Mucosa of gallbladder (tissue), 1 donor: ENCODE measurements at regions not wholly inside any gene's neighbourhood (a gene's known extent, or its start where the extent isn't known, plus 50 kb on each side); places are given as distances from the start of the nearest gene placed in this dataset.
"Not testable (repeated sequence)": the region's sequence is repeated elsewhere in the genome, so short reads cannot be mapped to it uniquely, and the experiment has no call there.

ENCODE experiments used
- DNase-seq: peaks from one replicate; pipeline ENCODE4 v3.0.0-alpha.2; 2020; ENCODE audit warnings: low spot score
- donor health status: DM: no; HTN: no; CAD: no.

DNA sequence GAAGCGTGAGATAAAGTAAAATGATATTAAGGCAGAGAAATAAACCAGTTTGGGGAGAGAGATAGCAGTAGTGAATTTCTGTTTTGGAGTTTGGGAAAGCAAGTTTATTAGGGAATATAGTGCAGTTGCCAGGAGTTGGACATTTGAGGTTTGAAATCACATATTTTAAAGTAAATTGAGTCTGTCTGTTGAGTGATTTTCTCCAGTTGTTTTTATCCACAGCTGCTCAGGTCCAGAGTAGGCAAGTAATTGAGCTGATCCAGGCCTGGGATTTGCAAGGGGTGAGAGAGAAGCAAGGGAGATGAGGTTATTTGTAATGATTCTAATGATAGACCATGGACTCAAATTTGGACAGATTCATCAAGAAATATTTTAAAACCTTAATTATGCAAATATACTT is 481.9 kb downstream of the UTRN start:
- DNase-seq: no peak

DNA sequence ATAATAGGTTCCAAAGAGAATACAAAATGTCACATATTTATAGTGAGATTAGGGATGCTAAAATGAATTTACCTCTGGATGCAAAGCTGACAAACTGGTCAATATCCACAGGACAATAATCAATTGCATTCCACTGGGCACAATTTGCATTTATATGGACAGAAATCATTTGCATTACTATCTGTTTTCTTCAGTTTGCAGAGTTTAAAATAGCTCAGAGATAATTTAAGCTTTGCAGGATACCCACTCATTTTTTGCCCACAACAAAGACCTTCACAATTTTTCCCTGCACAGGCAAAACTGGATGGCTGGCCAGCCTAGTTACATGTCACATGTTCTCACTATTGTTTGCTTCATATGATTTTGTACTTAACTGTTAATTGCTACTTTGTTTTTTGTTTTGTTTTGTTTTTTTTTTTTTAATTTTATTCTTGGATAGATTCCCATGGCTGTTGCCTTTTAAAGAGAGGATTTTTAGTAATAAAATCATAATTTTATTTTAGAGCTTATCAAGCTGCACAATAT is 483.5 kb downstream of the UTRN start:
- DNase-seq: no peak

DNA sequence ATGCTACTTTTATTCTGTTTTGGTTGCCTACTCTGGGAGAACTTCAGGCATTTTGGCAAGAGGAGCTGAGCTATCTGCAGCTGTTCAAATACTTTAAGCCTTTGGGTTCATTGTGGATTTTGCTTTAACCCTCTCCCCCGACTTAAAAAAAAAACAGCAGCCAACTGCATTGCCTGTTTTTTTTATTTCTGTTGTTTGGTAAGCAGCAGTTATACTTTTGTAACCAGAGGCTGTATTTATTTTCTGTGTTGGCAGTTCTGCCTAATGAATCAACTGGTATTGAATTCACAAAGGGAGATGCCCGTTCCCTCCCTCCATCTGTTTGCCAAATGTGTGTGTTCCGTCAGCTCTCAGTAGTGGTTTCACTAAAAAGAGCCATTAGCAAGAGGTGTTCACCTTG is 484.0 kb downstream of the UTRN start:
- no peak for DNase-seq

DNA sequence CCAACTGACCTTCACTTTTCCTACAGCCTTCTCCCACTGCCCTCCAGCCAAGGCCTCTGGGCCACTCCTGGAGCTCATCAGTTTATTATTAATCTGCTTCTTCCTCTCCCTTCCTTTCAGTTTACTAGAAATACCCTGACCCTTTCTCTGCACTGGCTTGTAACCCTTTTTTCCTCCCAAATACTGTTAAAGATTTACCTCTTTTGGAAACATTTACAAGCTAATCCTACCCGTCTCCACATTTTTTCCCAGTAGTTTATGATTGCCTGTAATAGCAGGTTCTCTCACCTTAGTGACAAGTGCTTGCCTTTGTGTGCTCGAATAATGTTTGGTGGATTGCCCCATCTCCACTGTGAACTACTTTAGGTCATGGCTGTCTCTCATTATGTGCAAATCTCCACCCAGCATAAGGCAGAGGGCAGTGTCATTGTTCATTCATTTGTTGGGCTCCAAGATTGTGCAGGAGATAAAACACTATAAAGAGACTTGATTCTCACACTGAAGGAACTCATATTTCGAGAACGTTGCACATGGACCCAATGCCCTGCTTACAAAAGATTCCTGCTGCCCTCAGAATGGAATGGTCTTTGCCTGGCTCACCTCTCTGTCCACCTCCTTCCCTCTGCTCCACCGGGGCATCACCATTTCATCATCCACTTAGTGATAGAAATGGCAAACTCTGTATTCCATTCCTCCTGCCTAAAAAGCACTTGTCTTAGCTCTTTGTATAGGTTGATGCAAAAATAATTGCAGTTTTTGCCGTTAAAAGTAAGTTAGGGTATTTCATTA is 491.1 kb downstream of the UTRN start:
- DNase-seq: no peak

DNA sequence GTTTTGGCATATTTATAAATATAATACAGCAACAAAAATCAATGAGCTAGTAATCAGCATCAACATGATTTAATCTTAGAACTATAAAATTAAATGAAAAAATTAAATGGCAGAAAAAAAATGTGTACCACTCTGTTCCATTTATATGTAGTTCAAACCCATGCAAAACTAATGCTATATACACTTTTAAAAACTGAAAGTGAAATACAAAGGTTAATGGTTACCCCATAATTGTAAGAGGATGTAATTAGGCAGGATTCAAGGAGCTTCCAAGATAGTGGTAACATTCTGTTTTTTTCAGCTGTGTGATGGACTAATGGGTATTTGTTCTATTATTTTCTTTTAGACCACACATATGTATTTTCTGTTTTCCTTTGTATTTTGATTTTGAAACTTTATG is 492.1 kb downstream of the UTRN start:
- no peak for DNase-seq

DNA sequence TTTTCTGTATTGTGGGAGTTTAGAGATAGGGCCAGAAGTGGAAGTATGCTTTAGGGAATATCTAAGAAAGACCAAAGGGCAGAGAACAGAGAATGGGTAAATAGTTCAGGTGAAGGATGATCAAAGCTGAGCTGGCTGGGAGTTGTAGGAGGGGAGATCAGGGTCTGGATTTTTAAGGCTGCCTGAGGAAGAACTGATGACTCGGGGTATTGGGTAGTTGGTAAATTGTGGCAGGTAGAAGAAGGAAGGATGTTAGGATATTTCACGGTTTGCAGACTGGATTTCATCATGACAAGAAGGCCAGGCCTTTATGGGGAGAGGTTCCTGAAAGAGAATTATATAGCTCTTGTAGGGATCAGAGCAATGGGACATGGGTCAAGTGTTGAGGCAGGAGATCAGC is 492.9 kb downstream of the UTRN start:
- DNase-seq: no peak

DNA sequence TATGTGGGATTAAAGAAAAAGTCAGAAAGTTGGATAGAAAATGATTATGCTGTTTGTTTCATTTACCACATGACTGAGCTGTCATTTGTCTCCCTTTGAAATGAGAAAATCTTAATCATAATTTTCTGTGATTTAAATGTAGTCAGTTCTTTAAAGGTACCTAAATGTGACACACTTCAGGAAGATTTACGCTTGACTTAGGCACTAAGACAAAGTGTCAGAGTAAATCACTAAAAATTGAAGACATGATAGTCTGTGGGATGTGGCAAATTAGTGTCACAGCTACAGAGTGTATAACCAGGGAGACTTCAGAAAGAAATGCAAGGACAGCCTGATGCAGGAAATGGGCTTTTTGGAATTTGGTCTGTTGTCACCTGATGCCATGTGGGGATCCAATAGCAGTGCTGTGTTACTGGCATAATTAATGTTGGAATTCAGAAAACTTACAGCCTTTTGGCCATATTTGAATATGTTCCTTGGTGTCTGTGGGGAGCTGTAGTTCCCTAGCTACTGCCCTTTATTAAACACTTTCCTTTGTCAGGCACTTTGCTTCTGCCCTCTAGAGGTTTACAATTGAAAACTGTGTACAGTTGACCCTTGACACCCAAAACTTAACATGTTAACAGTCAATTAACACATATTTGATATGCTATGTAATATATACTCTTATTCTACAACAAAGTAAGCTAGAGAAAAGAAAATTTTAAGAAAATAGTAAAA is 493.8 kb downstream of the UTRN start:
- DNase-seq: no peak

DNA sequence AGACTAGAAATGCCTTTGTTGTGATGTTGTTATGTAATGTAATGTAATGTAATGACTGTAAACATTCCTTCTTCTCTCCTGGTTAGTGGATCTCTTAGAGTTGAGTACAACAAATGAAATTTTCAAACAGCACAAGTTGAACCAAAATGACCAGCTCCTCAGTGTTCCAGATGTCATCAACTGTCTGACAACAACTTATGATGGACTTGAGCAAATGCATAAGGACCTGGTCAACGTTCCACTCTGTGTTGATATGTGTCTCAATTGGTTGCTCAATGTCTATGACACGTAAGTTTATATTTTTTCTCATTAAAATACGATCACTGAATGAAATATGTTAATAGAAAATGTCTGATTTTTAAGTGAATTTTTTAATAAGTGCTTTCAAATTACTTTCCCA is 496.7 kb downstream of the UTRN start:
- DNase-seq: no peak

DNA sequence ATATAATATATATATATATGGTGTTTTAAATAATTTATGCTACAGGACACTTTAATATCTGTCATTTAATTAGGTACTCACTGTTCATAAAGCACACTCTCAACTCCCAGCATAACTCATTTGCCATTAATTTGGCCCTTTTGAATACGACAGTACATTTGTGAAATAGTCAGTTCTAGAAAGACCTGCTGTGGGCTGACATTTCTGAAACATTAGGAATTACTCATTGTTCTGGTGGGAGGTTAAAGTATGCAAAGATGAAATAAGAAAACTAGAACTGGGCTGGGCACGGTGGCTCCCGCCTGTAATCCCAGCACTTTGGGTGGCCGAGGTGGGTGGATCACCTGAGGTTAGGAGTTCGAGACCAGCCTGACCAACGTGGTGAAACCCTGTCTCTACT is 497.5 kb downstream of the UTRN start:
- no peak for DNase-seq

DNA sequence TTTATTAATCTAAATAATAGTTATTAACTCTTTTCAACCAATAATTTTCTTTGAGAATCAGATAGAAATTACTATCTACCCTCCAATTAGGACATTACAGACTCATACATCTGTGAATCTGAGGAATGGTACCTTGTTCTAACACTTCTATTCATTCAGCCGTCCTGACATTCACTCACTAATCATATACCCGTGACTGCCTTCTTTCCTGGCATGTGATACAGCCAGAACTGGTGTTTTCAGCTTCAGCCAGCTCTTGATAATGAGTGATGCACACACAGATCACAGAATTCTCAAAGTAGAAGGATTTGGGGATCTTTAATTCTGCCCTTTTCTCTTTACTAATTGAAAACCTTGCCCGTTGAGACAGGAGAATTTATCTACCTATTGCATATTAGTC is 499.9 kb downstream of the UTRN start:
- no peak for DNase-seq

DNA sequence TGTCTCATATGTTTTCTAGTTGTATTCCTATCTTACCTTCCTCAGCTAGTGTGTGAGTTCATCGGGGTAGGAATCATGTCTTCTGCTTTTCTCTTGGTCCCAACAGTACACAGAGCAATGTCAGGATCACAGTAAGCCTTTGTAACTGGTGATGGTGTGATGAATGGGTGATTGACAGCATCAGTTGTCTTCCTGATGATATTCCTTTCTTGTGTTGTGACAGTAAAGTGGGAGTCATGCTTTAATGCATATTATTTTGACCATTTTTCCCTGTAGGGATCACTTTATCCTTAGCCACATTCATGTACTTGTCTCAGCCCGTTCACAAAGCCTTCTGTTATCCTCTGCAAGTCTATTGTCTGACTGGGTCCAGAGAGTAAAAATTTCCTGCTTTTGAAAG is 501.7 kb downstream of the UTRN start:
- no peak for DNase-seq

DNA sequence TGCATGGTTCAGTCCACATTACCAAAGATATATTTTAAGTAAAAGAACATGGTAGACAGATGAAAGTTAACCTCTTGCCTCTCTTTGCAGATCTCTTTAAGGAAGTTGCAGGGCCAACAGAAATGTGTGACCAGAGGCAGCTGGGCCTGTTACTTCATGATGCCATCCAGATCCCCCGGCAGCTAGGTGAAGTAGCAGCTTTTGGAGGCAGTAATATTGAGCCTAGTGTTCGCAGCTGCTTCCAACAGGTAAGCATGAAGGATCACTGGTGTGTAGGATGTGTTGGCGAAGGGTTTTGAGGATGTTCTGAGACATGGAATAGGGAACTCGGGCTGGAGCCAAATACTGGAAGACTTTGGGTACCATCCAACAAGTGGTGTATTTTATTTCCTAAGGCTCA is 508.6 kb downstream of the UTRN start:
- no peak for DNase-seq

DNA sequence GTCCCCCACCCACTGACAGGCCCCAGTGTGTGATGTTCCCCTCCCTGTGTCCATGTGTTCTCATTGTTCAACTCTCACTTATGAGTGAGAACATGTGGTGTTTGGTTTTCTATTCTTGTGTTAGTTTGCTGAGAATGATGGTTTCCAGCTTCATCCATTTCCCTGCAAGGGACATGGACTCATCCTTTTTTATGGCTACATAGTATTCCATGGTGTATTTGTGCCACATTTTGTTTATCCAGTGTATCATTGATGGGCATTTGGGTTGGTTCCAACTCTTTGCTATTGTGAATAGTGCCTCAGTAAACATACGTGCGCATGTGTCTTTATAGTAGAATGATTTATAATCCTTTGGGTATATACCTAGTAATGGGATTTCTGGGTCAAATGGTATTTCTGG is 509.9 kb downstream of the UTRN start:
- not testable (repeated sequence) for DNase-seq

DNA sequence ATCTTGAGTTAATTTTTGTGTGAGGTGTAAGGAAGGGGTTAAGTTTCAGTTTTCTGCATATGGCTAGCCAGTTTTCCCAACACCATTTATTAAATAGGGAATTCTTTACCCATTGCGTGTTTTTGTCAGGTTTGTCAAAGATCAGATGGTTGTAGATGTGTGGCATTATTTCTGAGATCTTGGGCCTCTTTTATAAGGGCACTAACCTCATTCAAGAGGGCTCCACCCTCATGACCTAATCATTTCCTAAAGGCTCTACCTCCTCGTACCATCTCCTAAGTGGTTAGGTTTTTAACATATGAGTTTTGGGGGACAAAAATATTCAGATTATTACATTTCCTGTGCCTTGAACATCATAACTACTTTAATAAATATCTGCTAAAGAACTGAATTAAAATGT is 510.9 kb downstream of the UTRN start:
- DNase-seq: no peak

DNA sequence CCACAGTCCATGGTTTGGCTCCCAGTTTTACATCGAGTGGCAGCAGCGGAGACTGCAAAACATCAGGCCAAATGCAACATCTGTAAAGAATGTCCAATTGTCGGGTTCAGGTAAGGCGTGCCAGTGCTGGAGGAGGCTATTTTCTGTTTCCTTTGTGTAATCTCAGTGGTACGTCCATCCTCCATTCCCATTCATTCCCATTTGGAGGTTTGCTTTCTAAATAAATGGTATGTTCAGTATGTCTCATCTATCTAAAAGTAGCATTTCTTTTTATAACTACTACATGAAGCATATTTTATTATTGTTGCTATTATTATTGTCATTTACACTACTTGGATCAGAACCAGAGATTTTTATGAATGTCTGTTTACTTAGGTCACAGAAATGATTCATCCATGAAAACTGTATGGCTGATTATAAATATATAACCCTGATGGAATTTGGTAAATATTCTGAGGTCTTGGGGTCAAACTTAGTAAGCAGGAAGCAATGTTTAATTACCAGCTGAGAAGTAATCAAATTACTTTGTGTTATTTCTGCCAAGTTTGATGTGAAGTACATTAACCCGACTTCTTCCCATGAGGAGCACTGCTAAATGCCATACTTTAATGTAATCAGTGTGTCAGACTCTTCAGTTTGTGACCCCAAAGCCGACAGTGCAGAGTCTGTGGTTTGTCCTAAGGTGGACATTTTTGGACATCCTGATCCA is 512.9 kb downstream of the UTRN start:
- no peak for DNase-seq

DNA sequence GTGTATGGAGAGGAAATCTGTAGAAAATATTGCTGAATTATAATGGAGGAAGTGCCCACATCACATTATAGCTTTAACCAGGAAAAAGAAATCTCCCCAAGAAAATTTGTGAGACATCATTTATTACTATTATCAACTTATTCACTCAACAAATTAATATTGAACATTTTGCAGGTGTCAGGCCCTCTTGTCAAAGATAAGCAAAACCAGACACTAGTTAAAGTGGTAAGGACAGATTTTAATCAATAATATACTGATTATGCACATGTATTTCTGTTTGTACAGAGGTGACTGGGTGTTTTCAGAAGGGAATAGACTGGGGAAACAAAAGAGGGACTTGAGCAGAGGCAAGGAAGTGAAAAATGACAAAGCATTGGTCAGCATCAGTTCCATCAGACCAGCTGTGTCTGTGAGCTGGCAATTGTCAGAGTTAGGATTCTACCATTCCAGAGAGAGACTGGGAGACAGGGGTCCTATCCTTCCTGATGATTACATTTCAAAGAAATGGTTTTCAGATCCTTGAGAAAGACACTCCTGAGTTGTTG is 519.2 kb downstream of the UTRN start:
- no peak for DNase-seq

DNA sequence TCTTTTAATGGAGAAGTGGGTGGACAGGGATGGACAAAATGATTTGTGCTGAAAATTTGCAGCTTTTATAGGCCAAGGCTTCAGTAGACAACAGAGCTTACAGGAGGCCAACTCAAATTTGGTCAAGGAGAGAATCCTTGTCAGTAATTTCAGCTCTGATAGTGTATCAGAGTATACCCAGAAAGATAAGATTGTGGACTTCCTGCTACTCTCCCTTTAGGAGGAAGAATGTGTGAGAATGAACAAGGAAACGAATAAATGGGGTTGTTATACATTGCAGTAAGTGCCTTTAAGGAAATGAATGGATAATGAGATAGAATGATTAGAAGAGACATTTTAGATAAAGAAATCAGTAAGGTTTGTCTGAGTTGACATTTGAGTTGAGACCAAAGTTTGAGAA is 519.9 kb downstream of the UTRN start:
- DNase-seq: no peak

DNA sequence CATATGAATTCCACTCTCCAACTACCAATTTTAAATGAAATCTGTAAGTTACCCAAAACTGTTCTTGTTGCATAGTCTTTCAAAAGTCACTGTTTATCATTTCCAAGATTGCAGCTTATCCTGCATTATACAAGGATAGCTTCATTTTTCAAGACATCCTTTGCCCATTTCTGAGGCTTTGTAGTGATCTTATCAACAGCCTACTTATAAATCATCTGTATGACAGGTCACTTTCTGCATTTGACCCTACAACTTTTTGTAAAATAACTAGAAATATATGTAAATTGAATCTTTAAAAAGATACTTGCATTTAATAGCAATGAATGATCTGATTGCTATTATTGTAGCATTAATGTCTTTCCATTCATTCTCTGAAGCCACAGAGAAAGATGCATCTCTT is 521.1 kb downstream of the UTRN start:
- no peak for DNase-seq

DNA sequence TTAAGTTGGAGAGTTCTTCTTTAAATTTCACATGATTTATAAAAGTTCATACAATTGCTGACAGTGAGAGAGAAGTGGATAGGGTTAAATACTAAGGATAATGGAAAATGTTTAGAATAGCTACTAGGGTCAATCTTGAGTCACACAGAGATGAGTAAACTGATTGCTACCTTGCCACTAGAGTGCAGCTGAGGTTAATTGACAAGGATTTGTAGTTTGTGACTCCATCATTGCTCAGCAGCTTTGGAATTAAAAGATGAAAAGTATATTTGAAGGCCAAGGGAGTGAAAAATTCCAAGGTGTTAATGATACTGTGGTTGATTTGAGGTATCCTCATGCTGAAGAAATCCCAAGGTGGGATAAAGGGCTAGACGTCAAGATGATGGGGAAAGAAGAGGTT is 524.0 kb downstream of the UTRN start:
- no peak for DNase-seq

DNA sequence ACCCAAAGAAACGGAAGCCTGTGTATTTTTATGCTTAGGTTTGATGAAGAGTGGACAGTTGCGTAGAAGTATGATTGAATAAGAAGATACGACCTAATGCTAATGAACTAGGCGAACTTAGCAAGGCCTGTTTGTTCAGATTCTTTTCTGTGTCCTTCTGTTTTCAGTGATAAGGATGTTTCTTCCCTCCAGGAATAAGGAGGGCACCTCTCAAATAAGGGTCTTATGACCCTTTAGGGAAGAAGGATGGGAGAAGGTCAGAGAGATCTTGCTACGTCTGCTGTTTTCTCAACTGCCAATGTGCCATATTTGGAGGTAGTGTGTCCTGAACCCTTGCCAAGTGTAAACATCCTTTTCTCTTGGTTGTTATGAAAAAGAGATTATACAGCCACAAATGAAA is 524.8 kb downstream of the UTRN start:
- DNase-seq: no peak

DNA sequence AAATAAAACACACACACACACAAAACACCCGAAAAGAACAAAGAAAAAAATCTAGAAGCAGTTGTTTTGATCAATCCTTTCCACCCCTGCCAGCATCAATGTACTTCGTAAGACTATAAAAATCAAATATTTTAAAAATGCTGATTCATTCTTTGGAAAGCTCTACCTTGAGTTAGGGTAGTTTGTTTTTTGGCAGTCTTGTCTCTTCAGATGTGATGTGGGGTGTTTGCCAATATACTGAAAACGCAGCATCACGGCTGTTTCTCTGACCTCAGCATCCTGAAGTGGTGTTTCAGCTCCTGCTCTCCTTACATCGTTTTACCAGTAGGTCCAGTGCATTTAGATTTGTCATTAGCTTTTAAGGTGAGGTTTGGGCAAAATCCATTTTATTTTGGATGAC is 526.0 kb downstream of the UTRN start:
- DNase-seq: no peak

DNA sequence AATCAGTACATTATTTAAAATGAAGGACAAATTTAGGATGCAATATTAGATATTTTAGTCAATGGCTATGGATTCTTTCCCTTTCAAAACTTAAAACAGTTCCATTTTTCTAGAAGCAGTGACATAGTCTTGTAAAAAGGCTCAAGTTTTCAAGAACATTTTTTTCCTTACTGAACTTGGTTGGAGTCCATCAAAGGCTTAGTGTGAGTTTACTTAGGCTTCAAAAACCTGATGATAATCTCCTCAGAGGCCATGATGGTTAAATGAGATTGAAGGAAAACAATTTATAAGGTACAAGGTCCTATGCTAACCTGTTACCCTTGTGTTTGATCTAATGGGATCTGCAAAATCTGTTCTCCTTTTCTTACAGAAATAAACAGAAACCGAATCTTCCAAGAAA is 531.8 kb downstream of the UTRN start:
- DNase-seq: no peak

DNA sequence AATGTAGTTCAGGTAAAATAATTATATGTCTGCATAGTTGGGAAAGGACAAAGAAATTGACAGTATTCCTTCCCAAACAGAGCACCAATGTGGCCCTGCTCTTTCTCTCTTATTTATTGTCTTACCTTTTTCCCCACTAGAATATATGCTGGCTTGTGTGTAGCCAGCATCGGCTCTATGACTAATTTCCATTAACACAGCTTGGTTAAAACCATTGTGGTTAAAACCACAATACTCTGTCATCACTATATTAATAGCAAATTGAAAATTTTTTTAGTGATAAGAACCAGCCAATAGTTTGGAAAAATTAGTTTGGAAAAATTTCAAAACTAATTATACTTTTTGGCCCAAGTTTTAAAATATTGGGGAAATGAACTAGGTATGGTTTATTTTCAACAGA is 535.1 kb downstream of the UTRN start:
- no peak for DNase-seq
